GM18502 (cell line): ENCODE measurements at regions not wholly inside any gene's neighbourhood (a gene's known extent, or its start where the extent isn't known, plus 50 kb on each side); places are given as distances from the start of the nearest gene placed in this dataset.
"Not testable (repeated sequence)": the region's sequence is repeated elsewhere in the genome, so short reads cannot be mapped to it uniquely, and the experiment has no call there.

Experiments used
- ATAC-seq: cut with Tn5 transposase; IDR thresholded peaks from one replicate; pipeline ENCODE4 v1.9.1; 2021; ENCODE audit warnings: mild to moderate bottlenecking; ENCODE audit not compliant: unreplicated experiment, poor library complexity

DNA sequence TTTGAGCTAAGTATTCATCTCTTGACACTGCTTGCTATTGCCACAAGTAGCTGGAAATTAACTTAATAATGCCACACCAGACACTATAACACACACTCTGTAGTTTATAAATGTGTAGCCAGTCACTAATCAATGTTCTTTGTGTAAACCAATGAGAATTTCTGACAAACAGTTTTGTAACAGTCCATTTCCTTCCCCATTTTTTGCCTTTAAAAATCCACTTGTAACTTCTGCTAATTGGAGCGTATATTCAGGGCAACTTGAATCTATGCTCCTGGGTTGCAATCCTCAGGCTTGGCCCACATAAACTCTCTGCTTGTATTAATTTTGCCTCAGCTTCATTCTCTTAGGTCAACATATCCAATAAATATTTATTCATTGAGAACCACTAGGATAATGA, 125.0 kb upstream of the DHRS4 start:
- no peak for ATAC-seq

DNA sequence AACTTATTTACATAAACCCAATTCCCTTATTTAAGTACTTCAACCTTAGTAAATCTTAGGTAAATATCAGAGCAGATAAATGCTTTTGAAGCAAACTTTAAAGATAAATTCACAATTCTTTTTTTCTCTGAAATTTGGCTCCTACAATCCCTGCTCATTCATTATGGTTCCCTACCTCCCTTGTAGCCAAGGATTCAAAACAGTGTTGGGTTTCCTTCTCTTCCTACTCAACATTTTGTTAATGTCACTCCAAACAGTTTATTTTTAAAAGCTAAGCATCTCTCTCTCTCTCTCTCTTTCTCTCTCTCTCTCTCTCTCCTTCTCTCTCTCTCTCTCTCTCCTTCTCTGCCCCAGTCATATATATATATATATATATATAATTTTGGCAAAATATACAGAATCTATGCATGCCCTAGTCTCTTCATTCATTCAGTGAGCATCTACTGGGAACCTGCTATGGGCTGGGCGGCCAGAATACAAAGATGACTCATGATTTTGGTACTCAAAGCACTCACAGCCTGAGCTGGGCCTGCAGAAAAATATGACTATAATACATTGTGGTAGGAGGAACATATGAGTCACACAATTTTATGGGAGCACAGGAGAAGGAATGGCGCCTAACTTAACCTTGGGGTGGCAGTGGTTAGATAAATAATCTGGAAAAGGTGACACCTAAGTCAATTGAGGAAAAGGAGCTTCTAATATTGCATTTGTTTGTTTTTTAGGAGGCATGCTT, 123.7 kb upstream of the DHRS4 start:
- no peak for ATAC-seq

DNA sequence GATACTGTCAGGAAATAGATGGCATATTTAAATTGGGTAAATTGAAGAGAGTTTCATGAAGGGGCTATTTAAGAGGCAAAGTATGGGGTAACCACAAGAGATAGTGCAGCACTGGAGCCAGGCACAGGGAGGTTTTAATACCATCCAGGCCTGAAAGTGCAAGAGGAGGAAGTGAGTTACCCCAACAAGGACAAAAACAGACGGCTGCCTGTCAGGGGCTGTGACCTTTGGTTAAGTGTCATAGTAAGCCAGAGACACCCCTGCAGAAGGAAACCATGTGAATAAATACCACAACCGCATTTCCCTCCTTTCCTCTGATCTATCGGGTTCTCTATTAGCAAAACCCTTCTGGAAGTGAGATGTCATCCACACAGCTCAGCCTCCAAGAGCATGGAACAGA, 122.0 kb upstream of the DHRS4 start:
- no peak for ATAC-seq

DNA sequence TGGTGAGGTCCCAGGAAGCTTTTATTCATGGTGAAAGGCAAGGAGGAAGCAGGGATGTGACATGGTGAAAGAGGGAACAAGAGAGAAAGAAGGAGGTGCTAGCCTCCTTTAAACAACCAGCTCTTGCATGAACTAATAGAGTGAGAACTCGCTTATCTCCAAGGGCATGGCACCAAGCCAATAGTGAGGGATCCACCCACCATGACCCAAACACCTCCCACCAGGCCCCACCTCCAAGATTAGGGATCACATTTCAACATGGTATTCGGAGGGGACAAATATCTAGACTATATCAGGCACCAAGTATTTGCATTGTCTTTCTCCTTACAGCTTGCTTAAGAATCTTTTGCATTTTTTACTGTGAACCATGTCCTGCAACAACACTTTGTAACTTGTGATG, 91.9 kb upstream of the DHRS4 start:
- ATAC-seq: no peak

DNA sequence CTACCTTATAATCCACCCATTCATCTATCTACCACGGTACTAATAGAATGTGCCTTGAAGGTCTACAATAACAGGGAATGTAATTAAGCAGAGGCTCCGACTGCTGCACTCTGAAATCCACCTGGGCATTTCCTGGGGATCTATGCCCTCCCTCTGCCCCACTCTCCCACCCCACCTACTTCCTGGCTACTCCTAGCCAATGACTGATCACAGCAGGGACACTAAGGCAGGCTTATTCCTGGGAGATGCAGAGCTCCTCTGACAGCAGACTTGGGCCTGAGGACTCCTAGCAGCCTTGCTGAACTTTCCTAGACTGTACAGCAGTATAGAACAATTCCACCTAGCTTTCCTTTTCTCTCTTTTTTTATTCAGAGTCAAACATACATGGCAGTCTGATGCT, 91.1 kb upstream of the DHRS4 start:
- no peak for ATAC-seq

DNA sequence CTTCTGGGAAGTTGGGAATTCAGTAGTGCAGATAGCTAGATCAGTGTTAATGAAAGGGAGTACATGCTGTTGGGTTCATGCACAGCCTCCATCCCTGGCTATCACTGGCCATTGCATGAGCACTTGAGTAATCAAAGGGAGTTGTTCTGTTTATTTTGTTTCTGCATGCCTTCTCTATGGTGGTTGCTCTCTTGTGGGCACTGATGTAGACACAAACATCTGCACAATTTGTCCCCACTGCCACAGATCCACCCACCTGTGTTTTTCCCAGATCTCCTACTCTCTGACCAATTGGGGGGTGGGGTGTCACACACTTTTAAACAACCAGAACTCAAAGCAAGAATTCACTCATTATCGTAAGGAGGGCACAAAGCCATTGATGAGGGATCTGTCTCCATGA, 89.7 kb upstream of the DHRS4 start:
- ATAC-seq: no peak

DNA sequence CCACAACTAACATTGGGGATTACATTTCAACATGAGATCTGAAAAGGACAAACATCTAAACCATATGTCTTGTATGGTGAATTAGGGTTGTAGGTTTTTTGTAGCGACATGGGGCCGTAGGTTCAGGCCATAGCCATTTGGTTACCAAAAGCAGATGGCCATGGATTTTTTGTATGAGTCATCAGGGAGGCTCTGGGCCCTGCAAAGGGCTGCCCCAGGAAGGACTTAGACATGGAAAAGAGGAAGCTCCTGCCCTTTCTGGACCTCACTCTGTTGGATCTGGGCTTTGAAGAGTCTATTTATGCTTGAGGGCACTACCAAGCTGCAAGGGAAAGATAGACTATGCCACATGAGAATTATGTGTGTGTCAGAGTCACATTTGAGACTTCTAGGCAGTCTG, 89.3 kb upstream of the DHRS4 start:
- ATAC-seq: no peak

DNA sequence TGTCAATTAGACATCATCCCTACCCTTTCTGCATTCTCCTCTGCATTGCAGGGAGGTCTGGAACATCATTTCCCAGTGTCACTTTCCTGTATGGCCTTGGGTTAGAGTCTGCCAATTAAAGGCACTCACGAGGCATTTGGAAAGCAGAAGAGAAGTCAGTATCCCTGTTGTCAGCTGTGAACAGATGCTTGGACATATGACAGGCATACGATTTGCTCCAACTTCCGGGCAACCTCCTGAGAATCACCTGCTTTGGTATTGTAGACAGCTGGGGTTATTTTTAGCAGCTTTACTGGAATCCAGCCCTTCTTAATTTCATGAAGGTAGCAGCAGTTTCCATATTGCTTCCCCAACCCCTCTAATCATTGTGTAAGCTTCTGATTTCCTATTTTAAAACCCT, 88.7 kb upstream of the DHRS4 start:
- ATAC-seq: no peak

DNA sequence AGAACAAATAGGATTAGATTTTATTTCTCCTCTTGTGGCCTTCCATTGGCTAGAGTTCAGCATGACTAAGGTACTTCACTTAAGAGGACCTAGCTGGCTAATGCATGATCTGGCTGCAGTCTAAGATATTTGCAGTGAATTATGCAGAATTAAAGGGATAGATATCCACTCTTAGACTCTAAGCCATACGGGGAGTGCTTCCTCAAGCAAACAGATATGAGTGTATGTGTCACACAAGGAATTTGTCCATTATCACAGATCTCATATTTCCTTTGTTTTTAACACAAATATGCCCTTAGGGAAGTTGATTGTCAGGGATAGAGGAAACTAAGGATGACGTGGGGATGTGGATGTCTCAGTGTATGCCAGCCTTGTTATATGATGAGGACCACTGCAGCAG, 88.1 kb upstream of the DHRS4 start:
- ATAC-seq: no peak

DNA sequence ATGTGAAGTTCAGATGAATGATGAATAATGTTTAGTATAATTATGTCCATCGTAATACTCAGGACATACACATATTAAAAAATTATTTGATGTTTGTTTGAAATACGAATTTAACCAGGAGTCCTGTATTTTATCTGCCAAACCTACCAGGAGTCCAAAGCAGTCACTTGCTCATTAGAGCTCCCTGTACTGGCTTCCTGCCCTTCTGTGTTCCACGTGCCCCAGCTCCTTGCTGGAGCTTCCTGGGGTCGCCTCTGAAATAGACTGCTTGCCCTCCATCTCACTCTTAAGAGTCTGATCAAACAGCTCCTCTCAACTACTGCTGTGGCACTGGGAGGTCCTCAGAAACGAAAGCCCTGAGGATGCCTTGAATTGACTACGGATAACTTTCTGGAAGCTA, 87.3 kb upstream of the DHRS4 start:
- ATAC-seq: no peak

DNA sequence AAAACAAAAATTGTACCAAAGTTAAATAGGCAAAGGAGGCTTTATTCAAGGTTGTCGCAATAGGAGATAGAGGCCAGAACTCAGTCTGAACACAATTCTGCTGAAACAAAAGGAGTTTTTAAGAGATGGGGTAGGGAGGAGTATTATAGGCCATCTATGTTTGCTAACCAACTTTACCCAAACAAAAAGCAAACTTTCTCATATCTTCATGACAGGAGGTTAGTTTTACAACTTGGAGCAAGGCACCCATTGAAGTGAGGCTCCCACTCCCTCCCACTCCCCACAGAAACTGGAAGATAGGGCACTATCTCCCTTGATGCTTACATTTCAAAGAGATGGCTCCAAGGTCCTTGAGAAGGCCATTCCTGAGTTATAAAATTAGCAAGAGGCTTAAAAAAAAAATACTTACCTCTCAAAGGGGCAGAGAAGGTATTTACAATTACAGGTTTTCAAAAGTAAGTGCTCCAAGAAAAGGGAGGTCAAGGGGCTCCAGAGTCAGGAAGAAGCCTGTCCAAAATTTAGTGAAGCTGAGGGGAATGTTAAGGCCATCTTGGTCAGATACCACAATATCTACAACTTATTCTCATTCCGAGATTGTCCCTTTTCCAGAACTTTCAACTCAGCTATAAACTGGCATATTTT, 84.4 kb upstream of the DHRS4 start:
- no peak for ATAC-seq

DNA sequence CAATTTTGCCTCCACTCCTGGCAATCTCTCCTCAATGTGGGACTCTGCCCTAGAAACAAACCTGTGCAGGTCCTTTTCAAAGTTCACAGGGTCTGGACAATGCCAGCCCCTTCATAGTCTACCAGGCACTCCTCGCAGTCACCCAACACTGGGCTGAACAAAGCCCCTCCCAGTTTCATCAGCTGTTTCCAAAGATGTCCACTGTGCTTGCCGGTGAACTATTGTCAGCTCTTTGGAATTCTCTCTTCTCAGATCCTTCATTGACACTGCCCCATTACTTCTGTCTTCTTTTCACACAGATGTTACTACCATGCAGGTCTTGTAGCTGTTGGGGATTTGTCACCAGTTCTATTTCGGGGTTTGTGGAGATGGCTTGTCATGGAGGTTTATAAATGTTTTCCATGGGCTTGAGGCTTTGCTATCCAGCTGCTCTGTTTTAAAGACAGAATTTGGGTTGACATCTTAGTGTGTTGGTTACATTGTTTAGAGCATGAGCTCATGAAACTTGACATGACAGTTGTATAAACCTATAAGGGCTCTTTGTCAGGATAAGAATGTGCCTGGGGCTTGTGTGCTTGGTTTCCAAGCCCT, 77.3 kb upstream of the DHRS4 start:
- ATAC-seq: no peak

DNA sequence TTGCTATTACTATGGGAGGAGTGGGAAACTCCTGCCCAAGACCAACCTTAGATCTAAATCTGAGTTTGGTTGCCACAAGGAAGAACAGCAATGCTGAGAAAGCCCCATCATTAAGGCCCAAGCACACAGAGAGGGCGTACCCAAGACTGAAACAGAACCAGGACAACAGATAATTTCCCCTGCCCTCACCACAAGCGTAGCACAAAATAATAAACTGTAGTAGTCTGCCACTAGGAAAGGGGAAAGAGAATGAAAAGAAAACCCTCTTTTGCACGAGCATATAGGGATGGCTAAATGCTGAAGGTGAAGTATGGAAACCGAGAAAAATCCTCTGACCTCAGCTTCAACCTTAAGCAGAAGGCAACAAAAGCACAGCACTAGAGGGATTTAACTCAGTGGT, 76.5 kb upstream of the DHRS4 start:
- ATAC-seq: peak; percentile 73

DNA sequence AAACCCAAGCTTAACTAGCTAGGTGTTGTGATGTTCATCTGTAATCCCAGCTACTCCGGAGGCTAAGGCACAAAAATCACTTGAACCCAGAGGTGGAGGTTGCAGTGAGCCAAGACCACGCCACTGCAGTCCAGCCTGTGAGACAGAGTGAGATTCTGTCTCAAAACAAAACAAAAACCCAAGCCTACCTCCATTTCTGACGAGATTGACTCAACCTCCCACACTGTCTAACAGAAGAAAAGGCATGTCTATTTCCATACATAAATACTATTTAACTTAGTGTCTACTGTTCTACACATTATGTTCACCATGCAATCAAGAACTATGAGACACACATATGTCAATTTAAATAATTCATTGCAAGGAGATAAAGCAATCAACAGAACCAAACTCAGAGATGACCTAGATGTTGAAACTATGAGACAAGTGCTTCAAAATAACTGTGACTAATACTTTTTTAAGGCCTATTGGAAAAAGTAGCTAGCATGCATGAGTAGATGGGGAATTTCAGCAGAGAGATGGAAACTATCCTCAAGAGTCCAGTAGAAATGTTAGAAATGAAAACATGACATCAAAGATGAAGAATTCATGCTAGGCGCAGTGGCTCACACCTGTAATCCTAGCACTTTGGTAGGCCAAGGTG, 75.9 kb upstream of the DHRS4 start:
- ATAC-seq: peak; percentile 85

DNA sequence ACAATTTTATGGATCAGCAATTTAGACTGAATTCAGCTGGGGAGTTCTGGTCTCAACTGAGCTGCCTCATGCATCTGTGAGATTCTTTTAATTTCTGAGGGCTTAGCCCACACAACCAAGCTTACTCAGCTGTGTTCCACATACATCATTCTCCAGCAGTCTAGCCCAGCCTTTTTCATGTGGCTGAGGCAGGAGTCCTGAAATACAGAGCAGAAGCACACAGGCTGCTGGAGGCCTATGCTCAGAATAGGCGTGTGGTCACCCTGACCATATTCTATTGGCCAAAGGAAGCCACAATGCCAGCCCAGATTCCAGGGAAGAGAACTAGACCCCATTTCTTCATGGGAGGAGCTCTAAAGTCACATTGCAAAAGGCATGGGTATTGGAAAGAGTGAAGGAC, 72.3 kb upstream of the DHRS4 start:
- ATAC-seq: no peak

DNA sequence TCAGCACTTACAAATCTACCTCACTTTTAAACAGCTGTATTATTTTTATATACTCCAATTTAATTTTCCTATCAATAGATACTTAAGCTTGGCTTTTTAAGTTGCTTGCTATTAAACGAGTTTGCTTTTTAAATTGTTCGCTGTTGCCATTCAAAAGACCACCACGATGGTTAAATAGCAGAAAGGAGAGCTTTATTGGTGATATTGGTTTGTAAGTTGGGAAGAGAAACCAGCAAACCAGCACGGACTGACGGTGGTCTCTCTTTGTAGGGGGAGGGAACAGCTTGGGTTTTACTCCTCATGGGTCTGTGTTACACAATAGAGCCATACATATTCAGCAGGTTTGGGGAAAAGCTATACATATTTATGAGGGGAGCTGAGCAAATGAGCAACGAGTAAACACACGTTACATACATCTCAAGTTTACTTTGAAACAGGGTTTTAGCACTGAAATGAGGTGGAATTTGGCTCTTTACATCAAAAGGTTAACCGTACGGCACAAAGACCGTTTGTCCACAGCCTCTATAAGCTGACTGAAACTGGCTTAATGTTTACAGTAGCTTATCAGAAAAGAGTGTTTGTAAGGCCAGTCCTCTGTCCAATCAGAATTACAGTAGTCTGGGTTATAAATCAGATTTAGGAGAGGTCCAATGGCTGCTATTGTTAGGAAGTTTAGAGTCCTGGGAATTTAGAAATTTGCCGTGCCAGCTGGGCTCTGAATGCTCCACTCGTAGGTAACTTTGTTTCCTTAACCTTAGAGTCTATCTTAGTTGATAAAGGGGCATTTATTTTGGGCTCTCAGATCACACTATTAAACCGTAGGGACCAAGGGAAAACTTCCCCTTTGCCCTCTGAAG, 69.7 kb upstream of the DHRS4 start:
- ATAC-seq: no peak

DNA sequence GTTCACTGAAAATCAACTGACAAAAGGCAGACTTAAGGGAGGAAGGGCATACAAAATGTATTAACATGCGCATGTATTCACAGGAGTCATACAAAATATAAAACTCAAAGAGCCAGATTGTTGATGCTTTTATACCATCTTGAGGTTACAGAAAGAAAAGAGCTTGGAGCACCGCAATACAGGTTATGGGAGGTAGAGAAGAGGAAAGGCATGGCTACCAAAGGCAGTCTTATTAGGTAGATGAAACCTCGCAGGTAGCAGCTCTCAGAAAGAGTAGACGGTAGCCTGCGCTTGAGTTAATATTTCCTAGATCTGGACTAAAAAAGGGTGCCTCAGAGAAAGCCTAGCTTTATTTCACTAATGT, 69.0 kb upstream of the DHRS4 start:
- no peak for ATAC-seq

DNA sequence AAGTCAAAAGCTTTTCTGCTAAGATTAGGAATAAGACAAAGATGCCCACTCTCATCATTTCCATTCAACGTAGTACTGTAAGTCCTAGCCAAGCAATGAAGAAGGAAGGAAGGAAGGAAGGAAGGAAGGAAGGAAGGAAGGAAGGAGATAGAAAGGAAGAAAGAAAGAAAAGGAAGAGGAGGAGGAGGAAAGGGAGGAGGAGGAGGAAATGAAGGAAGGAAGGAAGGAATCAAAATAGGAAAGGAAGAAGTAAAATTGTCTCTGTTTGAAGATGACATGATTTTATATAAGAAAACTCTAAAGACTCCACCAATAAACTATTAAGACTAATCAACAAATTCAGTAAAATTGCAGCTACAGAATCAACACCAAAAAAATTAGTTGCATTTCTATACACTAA, 66.0 kb upstream of the DHRS4 start:
- no peak for ATAC-seq

DNA sequence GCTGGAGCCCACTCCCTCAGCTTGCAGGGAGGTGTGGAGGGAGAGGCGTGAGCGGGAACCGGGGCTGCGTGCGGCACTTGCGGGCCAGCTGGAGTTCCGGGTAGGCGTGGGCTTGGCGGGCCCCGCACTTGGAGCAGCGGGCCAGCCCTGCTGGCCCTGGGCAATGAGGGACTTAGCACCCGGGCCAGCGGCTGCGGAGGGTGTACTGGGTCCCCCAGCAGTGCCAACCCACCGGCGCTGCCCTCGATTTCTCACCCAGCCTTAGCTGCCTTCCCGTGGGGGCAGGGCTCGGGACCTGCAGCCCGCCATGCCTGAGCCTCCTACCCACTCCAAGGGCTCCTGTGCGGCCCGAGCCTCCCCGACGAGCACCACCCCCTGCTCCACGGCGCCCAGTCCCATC, 61.9 kb upstream of the DHRS4 start:
- ATAC-seq: not testable (repeated sequence)

DNA sequence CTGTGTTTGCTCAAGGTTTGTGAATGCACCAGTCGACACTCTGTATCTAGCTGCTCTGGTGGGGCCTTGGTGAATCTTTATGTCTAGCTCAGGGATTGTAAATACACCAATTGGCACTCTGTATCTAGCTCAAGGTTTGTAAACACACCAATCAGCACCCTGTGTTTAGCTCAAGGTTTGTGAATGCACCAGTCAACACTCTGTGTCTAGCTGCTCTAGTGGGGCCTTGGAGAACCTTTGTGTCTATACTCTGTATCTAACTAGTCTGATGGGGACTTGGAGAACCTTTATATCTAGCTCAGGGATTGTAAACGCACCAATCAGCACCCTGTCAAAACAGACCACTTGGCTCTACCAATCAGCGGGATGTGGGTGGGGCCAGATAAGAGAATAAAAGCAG, 61.3 kb upstream of the DHRS4 start:
- not testable (repeated sequence) for ATAC-seq
